DND-41 (cell line): ENCODE measurements at regions not wholly inside any gene's neighbourhood (a gene's known extent, or its start where the extent isn't known, plus 50 kb on each side); places are given as distances from the start of the nearest gene placed in this dataset.
"Not testable (repeated sequence)": the region's sequence is repeated elsewhere in the genome, so short reads cannot be mapped to it uniquely, and the experiment has no call there.

Experiments
- ATAC-seq: fragments of 200-7000 bp; cut with Tn5 transposase; 3 replicates; pipeline ENCODE4 v1.9.1; 2021; ENCODE audit warnings: low read depth; ENCODE audit not compliant: insufficient read depth
- DNase-seq: peaks from one replicate; pipeline ENCODE4 v3.0.0-alpha.2; 2020
- H2AFZ ChIP-seq: 2 replicates; pipeline ENCODE4 v1.6.0; 2012; ENCODE audit warnings: low read depth, low read length
- H3K27ac ChIP-seq: 2 replicates; pipeline ENCODE4 v1.5.1; 2012; ENCODE audit warnings: low read length, inconsistent platforms
- H3K27me3 ChIP-seq: fragments of 200-600 bp; sonication (generic); 2 replicates; pipeline ENCODE4 v1.6.0; 2012; ENCODE audit warnings: low read length, mild to moderate bottlenecking, inconsistent platforms; ENCODE audit not compliant: insufficient read depth, poor library complexity
- H3K36me3 ChIP-seq: 2 replicates; pipeline ENCODE4 v1.5.1; 2012; ENCODE audit warnings: low read length, inconsistent platforms; ENCODE audit not compliant: insufficient read depth
- H3K4me1 ChIP-seq: 2 replicates; pipeline ENCODE4 v1.5.1; 2012; ENCODE audit warnings: mild to moderate bottlenecking, low read length; ENCODE audit not compliant: insufficient read depth
- H3K4me2 ChIP-seq: 2 replicates; pipeline ENCODE4 v1.6.0; 2012; ENCODE audit warnings: mild to moderate bottlenecking, moderate library complexity, low read length, inconsistent platforms; ENCODE audit not compliant: insufficient read depth
- H3K4me3 ChIP-seq, 2 experiments: fragments of 200-600 bp in 1 of 2; shearing (Covaris generic) in 1 of 2; 2 replicates each; pipeline ENCODE4 v1.5.1; 2012 to 2016; ENCODE audit warnings: inconsistent platforms in 2 of 2, low read length in 2 of 2, mild to moderate bottlenecking in 2 of 2, low read depth in 1 of 2, moderate library complexity in 1 of 2
- H3K79me2 ChIP-seq: 2 replicates; pipeline ENCODE4 v1.6.0; 2012; ENCODE audit warnings: low read length, inconsistent platforms; ENCODE audit not compliant: insufficient read depth
- H3K9ac ChIP-seq: 2 replicates; pipeline ENCODE4 v1.6.0; 2012; ENCODE audit warnings: low read depth, mild to moderate bottlenecking, inconsistent platforms, low read length, moderate library complexity
- H3K9me3 ChIP-seq: 2 replicates; pipeline ENCODE4 v1.5.1; 2012; ENCODE audit warnings: low read length, moderate library complexity, mild to moderate bottlenecking, inconsistent platforms; ENCODE audit not compliant: insufficient read depth, severe bottlenecking
- H4K20me1 ChIP-seq: 2 replicates; pipeline ENCODE4 v1.6.0; 2012; ENCODE audit warnings: low read length; ENCODE audit not compliant: insufficient read depth

GRCh38 chr16:33995821-33996372 is 536.5 kb downstream of the TP53TG3F start:
- not testable (repeated sequence) for H3K27ac ChIP-seq, ATAC-seq, H3K4me3 ChIP-seq, H4K20me1 ChIP-seq, H3K27me3 ChIP-seq, H3K4me1 ChIP-seq, H3K79me2 ChIP-seq, H3K4me2 ChIP-seq, H3K36me3 ChIP-seq, DNase-seq, H2AFZ ChIP-seq, H3K9ac ChIP-seq, H3K9me3 ChIP-seq

- H4K20me1 ChIP-seq, H3K9ac ChIP-seq, H2AFZ ChIP-seq, H3K27ac ChIP-seq, H3K4me3 ChIP-seq, H3K4me2 ChIP-seq, H3K27me3 ChIP-seq, H3K9me3 ChIP-seq, ATAC-seq, DNase-seq, H3K4me1 ChIP-seq, H3K36me3 ChIP-seq, H3K79me2 ChIP-seq: not testable (repeated sequence)
Observed at GRCh38 chr16:34001184-34001583, 541.8 kb downstream of the TP53TG3F start.

GRCh38 chr16:34001961-34002360 is 542.5 kb downstream of the TP53TG3F start:
- not testable (repeated sequence) for H3K36me3 ChIP-seq, H3K27ac ChIP-seq, H2AFZ ChIP-seq, H3K9me3 ChIP-seq, H3K9ac ChIP-seq, H3K4me1 ChIP-seq, H3K79me2 ChIP-seq, H3K27me3 ChIP-seq, ATAC-seq, DNase-seq, H3K4me3 ChIP-seq, H4K20me1 ChIP-seq, H3K4me2 ChIP-seq

- H3K9me3 ChIP-seq, H3K36me3 ChIP-seq, DNase-seq, H3K27me3 ChIP-seq, H3K4me3 ChIP-seq, H4K20me1 ChIP-seq, ATAC-seq, H2AFZ ChIP-seq, H3K4me1 ChIP-seq, H3K9ac ChIP-seq, H3K27ac ChIP-seq, H3K4me2 ChIP-seq, H3K79me2 ChIP-seq: not testable (repeated sequence)
Observed at GRCh38 chr16:34014841-34015820, 555.7 kb downstream of the TP53TG3F start.

GRCh38 chr16:34018277-34018676 is 558.9 kb downstream of the TP53TG3F start:
- not testable (repeated sequence) for DNase-seq, H3K4me2 ChIP-seq, H3K36me3 ChIP-seq, H3K9ac ChIP-seq, H3K9me3 ChIP-seq, H3K4me3 ChIP-seq, H3K27me3 ChIP-seq, H3K79me2 ChIP-seq, H3K27ac ChIP-seq, ATAC-seq, H3K4me1 ChIP-seq, H2AFZ ChIP-seq, H4K20me1 ChIP-seq
